HG02798 (cell line): ENCODE measurements at regions not wholly inside any gene's neighbourhood (a gene's known extent, or its start where the extent isn't known, plus 50 kb on each side); places are given as distances from the start of the nearest gene placed in this dataset.
"Not testable (repeated sequence)": the region's sequence is repeated elsewhere in the genome, so short reads cannot be mapped to it uniquely, and the experiment has no call there.

Experiments used
- ATAC-seq: cut with Tn5 transposase; IDR thresholded peaks from one replicate; pipeline ENCODE4 v1.9.1; 2021; ENCODE audit warnings: mild to moderate bottlenecking; ENCODE audit not compliant: unreplicated experiment, poor library complexity

DNA sequence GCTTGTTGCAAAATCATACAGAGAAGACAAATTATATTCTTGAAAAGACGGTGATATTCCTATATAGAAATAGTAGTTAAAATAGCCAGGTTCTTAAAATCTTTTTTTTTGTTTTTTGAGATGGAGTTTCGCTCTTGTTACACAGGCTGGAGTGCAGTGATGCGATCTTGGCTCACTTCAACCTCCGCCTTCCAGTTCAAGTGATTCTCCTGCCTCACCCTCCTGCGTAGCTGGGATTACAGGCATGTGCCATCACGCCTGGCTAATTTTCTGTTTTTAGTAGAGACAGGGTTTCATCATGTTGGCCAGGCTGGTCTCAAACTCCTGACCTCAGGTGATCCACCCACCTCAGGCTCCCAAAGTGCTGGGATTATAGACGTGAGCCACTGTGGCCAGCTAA lies 257.9 kb upstream of the CELF2 start:
- not testable (repeated sequence) for ATAC-seq

DNA sequence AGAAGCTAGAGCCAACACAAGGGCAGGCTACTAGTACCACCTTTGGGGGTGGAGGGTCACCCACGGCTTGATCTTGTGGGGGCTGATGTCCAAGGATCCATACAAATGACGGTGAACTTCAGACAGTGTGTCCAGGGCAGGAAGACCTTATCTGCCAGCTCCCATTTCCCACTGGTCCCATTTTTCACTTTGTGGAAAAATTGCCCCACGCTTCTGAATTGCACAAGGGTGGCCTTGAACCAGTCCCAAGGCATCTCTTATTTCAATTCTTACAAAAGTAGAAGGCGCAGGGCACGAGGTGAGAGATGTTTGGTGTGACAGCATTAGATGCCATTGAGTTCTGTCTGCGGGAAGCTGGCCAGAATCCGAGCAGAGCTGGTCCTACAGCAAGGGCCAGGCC lies 252.7 kb upstream of the CELF2 start:
- ATAC-seq = no peak

DNA sequence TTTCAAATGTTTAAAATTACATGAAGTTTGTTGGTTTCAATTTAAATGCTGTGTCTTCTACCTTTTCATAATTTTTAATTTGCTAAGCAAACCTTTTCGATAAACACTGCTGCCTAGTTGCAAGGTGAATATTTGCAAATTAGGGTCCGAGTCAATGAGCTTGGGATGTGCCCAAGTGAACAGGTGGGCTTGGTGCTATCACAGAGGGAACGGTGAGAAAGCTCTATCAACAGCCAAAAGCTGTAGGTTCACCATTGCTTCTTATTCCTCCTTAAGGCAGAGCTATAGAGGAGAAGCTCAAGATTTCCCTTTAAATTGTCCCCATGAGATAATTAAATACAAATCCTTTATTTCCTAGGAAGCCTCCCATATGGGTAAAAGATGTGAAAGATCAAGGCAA lies 245.3 kb upstream of the CELF2 start:
- ATAC-seq = no peak

DNA sequence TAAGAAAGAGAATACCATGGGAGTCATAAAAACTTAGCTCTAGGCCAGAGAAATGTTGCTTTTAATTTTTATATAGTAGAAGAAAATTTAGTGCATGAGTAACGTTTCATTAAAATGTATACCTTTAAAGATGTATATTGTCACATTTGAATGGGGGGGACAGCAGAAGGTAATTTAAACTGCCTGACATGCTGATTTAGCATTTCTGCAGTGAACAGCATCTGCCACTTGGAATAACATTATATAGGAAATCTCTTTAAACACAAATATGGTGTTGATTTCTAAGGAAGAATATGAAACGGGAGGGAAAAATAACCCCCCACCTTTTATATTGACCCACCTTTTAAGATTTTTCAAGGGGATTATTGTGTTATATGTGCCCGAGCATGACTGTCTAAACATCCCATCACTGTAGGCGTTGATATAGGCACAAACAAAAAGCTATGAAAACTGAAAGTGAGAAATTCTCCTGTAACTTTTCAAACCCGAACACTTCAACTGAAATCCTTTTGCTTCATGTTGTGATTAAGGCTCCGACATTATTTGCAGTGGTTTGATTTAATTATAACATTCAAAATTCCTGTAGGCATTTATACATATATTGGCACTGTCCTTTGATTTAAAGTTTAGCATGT lies 244.7 kb upstream of the CELF2 start:
- ATAC-seq = no peak

DNA sequence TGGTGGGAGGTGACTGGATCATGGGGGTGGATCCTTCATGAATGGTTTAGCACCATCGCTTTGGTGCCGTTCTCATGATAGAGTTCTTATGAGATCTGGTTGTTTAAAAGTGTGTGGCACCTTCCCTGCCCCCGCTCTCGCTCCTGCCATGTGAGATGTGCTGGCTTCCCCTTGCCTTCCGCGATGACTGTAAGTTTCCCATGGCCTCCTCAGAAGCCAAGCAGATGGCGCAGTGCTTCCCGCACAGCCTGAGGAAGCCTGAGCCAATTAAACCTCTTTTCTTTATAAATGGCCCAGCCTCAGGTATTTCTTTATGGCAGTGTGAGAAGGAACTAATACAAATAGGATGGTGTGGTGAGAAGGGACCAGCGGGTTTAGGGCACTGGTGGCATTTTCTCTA lies 243.3 kb upstream of the CELF2 start:
- ATAC-seq = no peak

DNA sequence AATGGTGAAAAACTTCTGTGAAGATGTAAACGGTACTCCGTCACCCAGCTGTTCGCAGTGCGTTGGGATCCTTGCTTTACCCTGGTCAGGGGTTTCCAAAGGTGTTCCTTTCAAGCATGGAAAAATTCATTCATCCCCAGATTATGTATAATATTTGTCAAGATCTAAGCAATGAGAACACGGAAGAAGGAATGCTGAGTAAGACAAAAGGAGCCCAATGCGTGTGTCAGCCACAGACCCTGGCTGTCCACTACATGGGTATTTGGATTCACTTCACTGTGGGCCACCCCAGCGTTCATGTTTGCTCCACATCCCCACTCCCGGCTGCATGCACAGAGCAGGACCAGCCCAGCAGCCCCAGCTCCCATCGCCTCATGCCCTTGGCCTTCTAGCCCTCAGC lies 241.3 kb upstream of the CELF2 start:
- no peak for ATAC-seq

DNA sequence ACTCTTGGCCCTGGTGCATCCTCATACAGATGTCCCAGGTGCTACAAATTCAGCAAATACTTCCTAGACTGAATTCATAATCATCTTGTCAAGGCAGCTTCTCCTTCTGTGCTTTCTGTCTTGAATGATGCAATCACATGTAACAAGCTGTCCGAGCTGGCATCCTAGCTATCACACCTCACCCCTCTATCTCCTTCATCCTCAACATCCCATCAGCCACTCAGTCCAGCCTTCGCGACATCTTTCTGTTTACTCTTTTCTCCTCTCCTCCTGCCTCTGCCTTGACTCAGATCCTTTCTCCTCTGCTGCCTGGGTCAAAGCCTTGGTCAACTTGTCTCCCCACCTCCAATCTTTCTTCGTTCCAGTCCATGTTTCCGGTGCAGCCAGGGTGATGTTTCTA lies 240.4 kb upstream of the CELF2 start:
- no peak for ATAC-seq

DNA sequence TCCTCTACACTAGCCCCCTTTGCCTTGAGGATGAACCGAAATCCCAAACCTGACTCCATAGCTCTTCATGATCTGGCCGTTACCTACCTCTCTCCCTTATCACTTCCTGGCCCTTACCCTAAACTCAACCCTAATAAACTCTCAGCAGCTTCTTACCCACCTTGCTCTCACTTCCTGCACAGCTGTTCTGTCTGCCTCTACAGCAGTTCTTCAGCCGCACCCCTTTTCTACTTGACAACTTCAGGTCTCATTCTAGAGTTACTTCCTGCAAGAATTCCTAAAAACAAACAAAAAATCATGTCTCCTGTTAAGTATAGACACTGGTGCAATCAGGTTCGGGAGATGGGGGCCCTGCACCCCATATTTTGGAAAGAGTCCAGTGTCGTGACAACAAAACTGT lies 239.9 kb upstream of the CELF2 start:
- ATAC-seq = no peak

DNA sequence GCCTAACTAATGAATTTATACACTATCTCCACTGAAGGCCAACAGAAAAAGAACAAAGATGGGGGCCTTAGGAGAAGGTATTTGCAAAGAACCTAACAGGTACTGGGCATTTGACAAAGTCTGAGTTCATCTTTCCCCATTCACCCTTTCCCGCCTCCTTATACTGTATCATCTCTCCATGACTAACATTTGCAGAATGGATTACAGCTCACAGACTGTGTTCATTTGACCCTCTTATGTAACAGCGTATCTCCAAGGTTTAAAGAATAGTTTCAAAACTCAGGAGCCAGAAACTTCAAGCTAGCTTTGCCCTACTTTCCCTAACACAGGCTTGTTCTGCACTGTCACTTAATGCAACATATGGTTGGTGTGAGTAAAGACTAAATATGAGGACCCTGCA lies 238.7 kb upstream of the CELF2 start:
- no peak for ATAC-seq

DNA sequence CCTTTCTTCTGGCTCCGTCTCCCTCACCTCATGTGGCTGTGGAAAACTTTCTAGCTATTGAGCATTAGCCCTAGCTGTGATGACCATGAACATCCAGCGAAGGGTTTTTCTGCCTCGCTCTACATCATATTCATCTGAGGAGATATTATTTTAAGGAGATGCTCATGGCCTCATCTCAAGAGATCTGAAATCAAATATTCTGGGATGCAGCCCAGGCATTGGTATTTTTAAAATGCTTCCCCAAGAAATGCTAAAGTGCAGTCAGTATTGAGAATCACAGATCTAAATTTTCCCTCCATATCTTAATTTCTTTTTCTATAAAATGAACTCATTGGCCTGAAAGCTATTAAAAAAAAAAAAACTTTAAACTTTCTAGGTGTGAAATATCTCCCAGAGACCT lies 238.2 kb upstream of the CELF2 start:
- ATAC-seq = no peak

DNA sequence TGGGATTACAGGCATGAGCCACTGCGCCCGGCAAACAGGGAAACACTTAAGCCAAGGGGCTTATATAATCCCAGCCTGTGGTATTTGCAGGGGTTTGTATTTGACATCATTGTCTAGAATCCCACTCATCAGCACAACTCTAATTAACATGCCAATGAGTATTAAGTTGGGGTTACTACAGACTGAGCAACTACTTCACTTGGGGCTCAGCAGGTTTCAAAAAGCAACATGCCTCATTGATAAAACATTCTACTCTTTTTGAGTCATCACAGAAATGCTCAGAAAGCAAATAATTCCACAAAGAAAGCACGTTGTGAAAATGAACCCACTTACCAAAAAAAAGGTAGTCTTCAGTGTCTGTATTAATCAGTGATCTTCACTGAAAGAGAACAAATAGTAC lies 236.9 kb upstream of the CELF2 start:
- no peak for ATAC-seq

DNA sequence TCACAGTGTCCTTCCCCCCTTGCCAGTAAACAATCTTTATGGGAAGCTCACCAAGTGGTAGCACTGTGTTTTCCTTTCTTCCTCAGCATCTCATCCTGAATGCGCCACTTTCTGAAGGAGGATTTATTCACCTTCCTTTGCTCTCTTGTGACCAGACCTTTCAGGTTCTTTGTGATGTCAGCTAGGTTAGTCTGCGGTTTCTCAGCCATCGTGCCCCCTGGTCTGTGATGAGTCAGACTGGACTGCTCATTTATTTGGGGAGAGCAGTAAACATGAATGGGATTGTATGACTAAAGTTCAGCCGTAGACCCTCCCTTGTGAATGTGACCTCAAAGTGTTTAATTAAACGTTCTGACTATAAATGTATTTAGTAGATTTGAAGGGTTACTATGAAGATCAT lies 235.1 kb upstream of the CELF2 start:
- no peak for ATAC-seq

DNA sequence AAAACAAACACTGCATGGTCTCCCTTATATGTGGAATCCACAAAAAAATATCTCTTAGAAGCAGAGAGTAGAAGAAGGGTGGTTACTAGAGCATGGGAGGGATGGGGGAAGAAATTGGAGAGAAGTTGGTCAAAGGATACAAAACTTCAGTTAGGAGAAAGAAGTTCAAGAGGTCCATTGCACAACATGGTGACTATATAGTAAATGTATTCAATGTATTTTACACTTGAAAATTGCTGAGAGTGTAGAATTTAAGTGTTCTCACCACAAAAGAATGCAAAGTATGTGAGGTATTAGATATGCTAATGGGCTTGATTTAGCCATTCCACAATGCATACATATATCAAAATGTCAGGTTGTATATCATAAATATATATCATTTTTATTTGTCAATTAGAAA lies 232.0 kb upstream of the CELF2 start:
- ATAC-seq = no peak

DNA sequence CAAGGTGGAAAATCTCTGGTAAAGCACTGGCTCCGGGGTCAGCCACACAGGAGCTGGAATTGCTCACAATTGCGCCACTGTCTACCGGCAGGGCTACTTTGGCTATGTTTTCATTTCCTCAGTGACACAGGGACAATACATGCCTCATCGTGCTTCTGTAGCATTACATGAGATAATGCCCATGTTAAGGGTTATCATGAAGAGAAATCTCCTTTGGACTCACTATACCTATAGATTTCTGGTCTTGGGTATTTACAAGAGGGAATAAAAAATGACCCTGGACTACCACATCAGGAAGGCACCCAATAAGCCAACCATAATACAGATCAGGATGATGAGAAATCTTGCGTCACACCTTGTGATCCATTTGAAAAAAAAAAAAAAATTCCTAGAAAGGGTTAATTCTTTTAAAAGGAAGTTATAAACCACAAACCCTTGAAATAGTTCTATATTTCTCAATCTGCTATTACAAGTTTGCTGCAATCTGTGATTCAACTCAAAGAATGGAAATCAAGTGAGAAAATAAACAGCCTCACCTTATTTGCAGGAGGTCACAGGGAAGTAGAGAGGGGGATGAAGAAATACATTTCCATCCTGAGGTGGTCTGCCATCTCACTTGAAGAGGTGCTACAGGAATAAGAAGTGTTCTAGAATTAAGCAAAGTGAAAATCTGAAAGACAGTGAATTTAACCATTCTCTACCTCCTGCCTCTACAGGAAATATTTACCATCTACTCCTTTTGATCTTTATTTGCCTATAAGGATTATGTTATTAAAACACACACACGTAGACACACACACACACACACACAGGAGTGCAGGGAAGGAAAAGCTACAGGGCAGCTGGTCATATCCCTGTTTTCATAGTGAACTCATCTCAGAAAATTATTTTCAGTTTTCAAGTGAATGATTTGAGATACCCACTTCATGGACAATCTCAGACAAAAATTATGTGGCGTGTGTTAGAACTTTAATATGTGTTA lies 231.3 kb upstream of the CELF2 start:
- ATAC-seq = no peak

DNA sequence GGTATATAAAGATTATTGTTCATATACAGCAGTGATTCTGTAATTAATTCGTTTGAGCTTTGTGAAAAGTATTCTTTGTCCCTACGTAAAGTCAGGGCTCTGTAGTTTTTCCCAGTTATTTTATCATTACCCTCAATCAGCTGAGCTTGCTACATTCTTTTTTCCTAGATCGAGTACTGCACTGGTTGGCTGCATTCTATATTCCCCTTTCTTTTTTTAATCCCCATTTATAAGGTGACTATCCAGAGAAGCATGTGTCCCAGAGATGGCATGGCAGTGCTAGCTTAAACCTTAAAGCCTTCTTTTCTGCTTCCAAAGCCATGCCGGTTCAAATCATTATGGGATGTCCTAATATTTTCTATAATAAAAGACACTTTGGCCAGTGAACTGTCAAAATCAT lies 230.1 kb upstream of the CELF2 start:
- no peak for ATAC-seq

DNA sequence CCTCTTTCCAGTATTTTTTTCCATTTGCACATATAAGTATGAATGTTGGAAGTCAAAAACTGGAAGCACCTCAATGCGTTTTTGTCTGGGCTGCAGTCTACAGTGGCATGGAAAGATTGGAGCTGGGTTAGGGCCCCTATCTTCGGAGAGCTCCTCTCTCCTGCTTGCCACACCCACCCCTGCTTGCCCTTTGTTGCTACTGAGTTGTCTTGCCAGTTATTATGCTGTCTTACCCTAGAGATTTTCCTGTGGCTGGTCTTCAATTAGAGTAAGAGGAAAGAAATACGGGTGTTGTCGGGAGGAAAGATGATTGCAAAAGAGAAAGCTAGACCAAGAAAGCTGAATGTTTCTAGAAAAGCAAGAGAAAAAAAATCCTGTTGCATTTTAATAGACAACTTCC lies 228.9 kb upstream of the CELF2 start:
- ATAC-seq = no peak

DNA sequence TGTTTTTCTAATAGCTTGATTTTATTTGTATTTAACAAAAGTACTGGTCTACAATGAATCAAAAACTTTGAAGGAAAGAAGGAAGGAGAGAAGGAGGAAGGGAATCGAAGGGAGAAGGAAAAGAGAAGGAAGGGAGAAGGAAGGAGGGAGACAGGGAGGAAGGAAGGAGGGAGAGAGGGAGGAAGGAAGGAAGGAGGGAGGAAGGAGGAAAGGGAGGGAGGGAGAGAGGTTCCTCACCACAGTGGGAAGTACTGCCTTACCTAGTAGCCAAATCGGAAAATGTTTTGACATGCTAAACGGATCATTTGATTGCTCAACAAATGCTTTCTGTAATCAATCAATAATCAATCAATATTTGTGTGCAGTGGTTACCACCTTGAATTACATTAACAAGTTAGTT lies 225.8 kb upstream of the CELF2 start:
- no peak for ATAC-seq

DNA sequence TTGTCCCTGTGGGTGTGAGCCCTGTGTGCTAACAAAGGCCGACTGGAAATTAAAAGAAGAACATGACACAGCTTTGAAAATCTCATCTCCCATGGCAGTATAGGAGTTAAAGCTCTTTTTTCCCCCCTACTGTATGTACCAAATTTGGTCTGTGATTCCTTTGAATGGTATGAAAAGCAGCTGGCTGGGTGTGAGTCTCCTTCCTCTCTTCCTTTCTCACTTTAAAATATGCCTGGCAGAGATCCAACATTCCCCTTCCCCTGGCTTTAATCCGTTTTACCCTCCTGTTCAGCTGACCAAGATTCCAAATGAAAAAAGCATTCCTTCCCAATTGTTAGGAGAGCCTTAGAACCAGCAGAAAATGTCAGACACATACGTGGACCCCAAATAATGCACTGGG lies 225.0 kb upstream of the CELF2 start:
- no peak for ATAC-seq

DNA sequence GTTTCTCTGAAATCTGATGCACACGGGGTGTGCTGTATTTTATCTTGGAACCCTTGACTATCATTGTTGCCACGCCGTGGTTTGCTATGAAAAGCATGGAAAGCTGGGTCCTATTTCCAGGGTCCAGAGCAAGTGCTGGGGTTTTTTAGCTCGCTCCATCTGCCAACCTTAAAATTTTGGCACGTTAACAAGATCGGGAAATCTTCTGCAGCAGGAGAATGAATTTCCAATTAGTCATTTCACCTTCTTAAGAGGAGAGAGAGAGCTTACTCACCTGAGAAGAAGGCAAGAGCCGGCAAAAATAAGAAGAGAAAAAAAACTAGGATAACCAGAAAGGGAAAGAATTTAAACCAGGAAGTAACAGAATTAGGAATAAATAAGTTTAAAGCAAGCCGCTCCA lies 223.6 kb upstream of the CELF2 start:
- no peak for ATAC-seq

DNA sequence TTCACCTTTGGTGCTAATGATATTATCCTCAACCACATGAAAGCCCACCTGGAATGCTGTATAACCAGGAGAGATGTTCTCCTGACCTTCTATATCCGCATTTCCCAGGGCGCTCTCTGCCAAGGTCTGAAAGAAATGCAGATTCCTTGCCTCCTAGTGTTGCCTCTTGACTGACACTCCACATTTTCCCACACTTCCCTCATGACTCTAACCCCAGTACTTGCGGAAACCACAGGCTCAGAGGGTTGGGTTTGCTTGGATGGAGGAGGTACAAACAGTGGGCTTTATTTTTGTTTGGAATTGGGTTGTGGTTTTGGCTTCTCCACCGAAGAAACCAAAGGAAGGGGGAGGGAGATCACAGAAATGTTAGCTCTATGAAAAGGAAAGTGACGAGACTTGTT lies 222.9 kb upstream of the CELF2 start:
- ATAC-seq = no peak

DNA sequence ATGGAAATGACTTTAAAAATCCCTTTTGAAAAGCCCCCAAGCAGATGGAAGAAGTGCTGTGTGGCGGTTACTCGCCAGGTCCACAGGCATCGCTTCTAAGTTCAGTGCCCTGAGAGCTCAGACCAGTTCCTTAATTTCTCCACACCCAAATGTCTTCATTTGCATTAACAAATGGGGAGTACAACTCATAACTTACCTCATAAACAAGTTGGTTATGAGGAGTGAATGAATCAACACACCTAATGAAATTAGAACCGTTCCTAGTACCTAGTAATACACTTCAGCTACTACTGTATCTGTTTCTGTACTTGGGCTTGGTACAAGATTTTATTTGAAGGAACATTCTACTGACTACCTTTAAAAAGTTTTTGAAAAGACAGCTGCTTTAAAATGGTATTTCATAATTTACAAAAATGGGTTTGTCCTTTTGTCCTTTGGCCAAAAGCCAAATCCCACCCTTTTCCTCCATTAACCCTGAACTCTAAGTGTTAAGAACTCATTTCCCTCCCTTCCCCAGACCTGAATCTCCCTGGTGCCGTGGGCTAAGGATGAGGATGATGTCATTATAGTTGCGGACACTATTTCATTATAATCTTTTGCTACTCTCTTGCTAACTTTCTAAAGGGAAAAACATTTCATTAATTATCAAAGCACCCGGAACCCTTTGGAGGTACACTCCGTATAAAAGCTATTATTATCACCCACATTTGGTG lies 221.5 kb upstream of the CELF2 start:
- no peak for ATAC-seq
